H9 (cell line): ENCODE measurements at regions not wholly inside any gene's neighbourhood (a gene's known extent, or its start where the extent isn't known, plus 50 kb on each side); places are given as distances from the start of the nearest gene placed in this dataset.

Source experiments
- DNase-seq: peaks from one replicate; pipeline ENCODE4 v3.0.0-alpha.2; 2017
- H2AFZ ChIP-seq: one replicate; pipeline ENCODE4 v1.6.1; 2013; ENCODE audit warnings: mild to moderate bottlenecking, low read length, control low read depth, moderate library complexity
- H2AK5ac ChIP-seq: 2 replicates; pipeline ENCODE4 v1.6.1; 2013; ENCODE audit warnings: low read length, control low read depth, mixed read lengths; ENCODE audit not compliant: insufficient read length
- H2BK120ac ChIP-seq: one replicate; pipeline ENCODE4 v1.6.1; 2013; ENCODE audit warnings: low read depth, mild to moderate bottlenecking, low read length, control low read depth, inconsistent platforms; ENCODE audit not compliant: poor library complexity, severe bottlenecking
- H2BK12ac ChIP-seq: 2 replicates; pipeline ENCODE4 v1.6.1; 2013; ENCODE audit warnings: low read length, control low read depth, mixed read lengths, low read depth; ENCODE audit not compliant: insufficient read length
- H2BK15ac ChIP-seq: 2 replicates; pipeline ENCODE4 v1.6.1; 2013; ENCODE audit warnings: low read depth, low read length, control low read depth
- H2BK20ac ChIP-seq: one replicate; pipeline ENCODE4 v1.6.1; 2013; ENCODE audit warnings: low read depth, mild to moderate bottlenecking, low read length, control low read depth, inconsistent platforms; ENCODE audit not compliant: poor library complexity, severe bottlenecking
- H2BK5ac ChIP-seq: 2 replicates; pipeline ENCODE4 v1.6.1; 2013; ENCODE audit warnings: low read length, control low read depth, mixed read lengths; ENCODE audit not compliant: insufficient read length
- H3K14ac ChIP-seq: 2 replicates; pipeline ENCODE4 v1.6.1; 2013; ENCODE audit warnings: low read length, control low read depth; ENCODE audit not compliant: insufficient read depth
- H3K18ac ChIP-seq: 2 replicates; pipeline ENCODE4 v1.6.1; 2013; ENCODE audit warnings: low read depth, mild to moderate bottlenecking, mixed read lengths, low read length, control low read depth; ENCODE audit not compliant: insufficient read length
- H3K23ac ChIP-seq: 2 replicates; pipeline ENCODE4 v1.6.1; 2013; ENCODE audit warnings: low read length, control low read depth, mixed read lengths, low read depth; ENCODE audit not compliant: insufficient read length
- H3K23me2 ChIP-seq: 2 replicates; pipeline ENCODE4 v1.6.1; 2013; ENCODE audit warnings: low read depth, mild to moderate bottlenecking, mixed read lengths, low read length, control low read depth; ENCODE audit not compliant: insufficient read length, poor library complexity, severe bottlenecking
- H3K27ac ChIP-seq: 2 replicates; pipeline ENCODE4 v1.5.1; 2013; ENCODE audit warnings: low read length, control low read depth, mixed read lengths, low read depth; ENCODE audit not compliant: insufficient read length
- H3K27me3 ChIP-seq: 2 replicates; pipeline ENCODE4 v1.6.1; 2013; ENCODE audit warnings: low read length, control low read depth, inconsistent platforms; ENCODE audit not compliant: insufficient read depth
- H3K4ac ChIP-seq: 2 replicates; pipeline ENCODE4 v1.6.1; 2013; ENCODE audit warnings: low read depth, mild to moderate bottlenecking, control low read depth, inconsistent platforms, low read length, moderate library complexity
- H3K4me1 ChIP-seq: 2 replicates; pipeline ENCODE4 v1.6.1; 2013; ENCODE audit warnings: low read length, control low read depth, inconsistent platforms; ENCODE audit not compliant: insufficient read depth
- H3K4me2 ChIP-seq: 2 replicates; pipeline ENCODE4 v1.6.1; 2013; ENCODE audit warnings: low read length, control low read depth, mixed read lengths; ENCODE audit not compliant: insufficient read length, insufficient read depth
- H3K56ac ChIP-seq: 2 replicates; pipeline ENCODE4 v1.6.1; 2013; ENCODE audit warnings: low read depth, mild to moderate bottlenecking, mixed read lengths, low read length, control low read depth; ENCODE audit not compliant: insufficient read length
- H3K79me1 ChIP-seq: 2 replicates; pipeline ENCODE4 v1.6.1; 2013; ENCODE audit warnings: low read depth, mild to moderate bottlenecking, moderate library complexity, low read length, control low read depth, inconsistent platforms; ENCODE audit not compliant: insufficient read depth, poor library complexity, severe bottlenecking
- H3K79me2 ChIP-seq: 2 replicates; pipeline ENCODE4 v1.6.1; 2013; ENCODE audit warnings: low read length, control low read depth, inconsistent platforms; ENCODE audit not compliant: insufficient read depth
- H3K9ac ChIP-seq: 2 replicates; pipeline ENCODE4 v1.6.1; 2013; ENCODE audit warnings: low read length, control low read depth, mixed read lengths; ENCODE audit not compliant: insufficient read length; ENCODE audit errors: extremely low read depth
- H3K9me3 ChIP-seq: one replicate; pipeline ENCODE4 v1.6.1; 2013; ENCODE audit warnings: low read depth, low read length, inconsistent platforms; ENCODE audit not compliant: control insufficient read depth
- H3T11ph ChIP-seq: one replicate; pipeline ENCODE4 v1.6.1; 2013; ENCODE audit warnings: mild to moderate bottlenecking, low read length, control low read depth, inconsistent platforms
- H4K20me1 ChIP-seq: one replicate; pipeline ENCODE4 v1.6.1; 2013; ENCODE audit not compliant: control insufficient read depth, insufficient read length, insufficient read depth
- H4K5ac ChIP-seq: 2 replicates; pipeline ENCODE4 v1.6.1; 2013; ENCODE audit warnings: low read depth, mild to moderate bottlenecking, mixed read lengths, low read length, control low read depth; ENCODE audit not compliant: insufficient read length
- H4K8ac ChIP-seq: replicated peaks from 2 replicates; pipeline ENCODE4 v1.6.1; 2013; ENCODE audit warnings: low read length, control low read depth, mixed read lengths, low read depth; ENCODE audit not compliant: insufficient read length
- H4K91ac ChIP-seq: 2 replicates; pipeline ENCODE4 v1.6.1; 2013; ENCODE audit warnings: low read depth, mild to moderate bottlenecking, moderate library complexity, mixed read lengths, low read length, control low read depth; ENCODE audit not compliant: insufficient read length
- H3K27ac Mint-ChIP-seq, 3 experiments: 2 replicates in 2 of 3; 3 replicates in 1 of 3; pipeline ENCODE4 v1.8.0; 2020 to 2021; ENCODE audit warnings: mixed read lengths in 3 of 3, mild to moderate bottlenecking in 1 of 3, moderate library complexity in 1 of 3
- H3K27me3 Mint-ChIP-seq: 2 replicates; pipeline ENCODE4 v1.8.0; 2021; ENCODE audit warnings: low read depth, mild to moderate bottlenecking, moderate library complexity, mixed read lengths
- H3K36me3 Mint-ChIP-seq, 3 experiments: 2 replicates in 2 of 3; 3 replicates in 1 of 3; pipeline ENCODE4 v1.8.0; 2020 to 2021; ENCODE audit warnings: low read depth in 3 of 3, mixed read lengths in 3 of 3; ENCODE audit not compliant: insufficient read depth in 1 of 3
- H3K4me1 Mint-ChIP-seq, 2 experiments: 2 replicates each; pipeline ENCODE4 v1.8.0; 2020; ENCODE audit warnings: mixed read lengths in 2 of 2
- H3K4me3 Mint-ChIP-seq, 2 experiments: 2 replicates in 1 of 2; 3 replicates in 1 of 2; pipeline ENCODE4 v1.8.0; 2020 to 2021; ENCODE audit warnings: mild to moderate bottlenecking in 2 of 2, mixed read lengths in 2 of 2, moderate library complexity in 1 of 2
- H3K9me3 Mint-ChIP-seq, 2 experiments: 2 replicates in 1 of 2; 3 replicates in 1 of 2; pipeline ENCODE4 v1.8.0; 2020; ENCODE audit warnings: mild to moderate bottlenecking in 2 of 2, mixed read lengths in 2 of 2, moderate library complexity in 1 of 2
- WGBS: extraction: QIAGEN DNeasy Blood & Tissue Kit; methylation state at CpG from one replicate; pipeline ENCODE4 v1.1.7; 2013; ENCODE audit warnings: missing lambda C conversion rate, low lambda C conversion rate, mixed read lengths; ENCODE audit not compliant: insufficient read length; ENCODE audit errors: extremely low coverage; 5-methylcytosine and 5-hydroxymethylcytosine counted together
- TF ChIP-seq, protein P1 (sequence below): fragments of 200-600 bp; sonication (generic); conservative IDR thresholded peaks from 3 replicates; pipeline ENCODE4 v1.8.0; 2021; ENCODE audit warnings: antibody characterized with exemption, mild to moderate bottlenecking

DNA sequence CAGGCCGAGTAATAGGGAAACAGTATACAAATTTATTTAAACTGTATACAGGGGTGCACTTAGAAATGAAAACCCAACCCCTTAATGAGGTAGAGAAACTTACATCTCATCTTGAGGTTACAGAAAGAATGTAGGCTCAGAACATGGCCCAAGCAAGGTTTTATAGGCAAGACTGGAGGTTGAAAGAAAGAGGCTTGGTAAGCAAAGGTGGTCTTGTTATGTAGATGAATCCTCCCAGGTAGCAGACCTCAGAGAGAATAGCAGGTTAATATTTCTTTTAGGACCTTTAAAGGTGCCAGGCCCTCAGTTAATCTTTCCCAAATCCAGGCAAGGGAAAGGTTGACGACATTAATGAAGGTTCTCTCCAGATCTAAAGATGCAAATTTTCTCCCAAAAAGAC lies 1466.8 kb upstream of the PRR20A start:
- Histone ChIP-seq H4K5ac (no peak overlapping the region), H2BK120ac (no peak overlapping the region), H3K56ac (no peak overlapping the region), H2AK5ac (no peak overlapping the region), H3K4me2 (no peak overlapping the region), H3K4me1 (peaks cover 11% of the 10 kb centered on the region; the same call in 1 of the 2 replicates), H3K9me3 (no peaks in the 10 kb centered on the region), H3K9ac (no peak overlapping the region), H3K79me2 (no peaks in the 10 kb centered on the region; the same call in 1 of the 2 replicates), H3T11ph (no peak overlapping the region), H2BK5ac (no peak overlapping the region), H3K18ac (no peak overlapping the region), H3K23ac (no peak overlapping the region), H3K4ac (no peak overlapping the region), H4K8ac (no peak overlapping the region), H3K14ac (no peak overlapping the region), H2BK20ac (no peak overlapping the region), H2BK12ac (no peak overlapping the region), H2BK15ac (no peak overlapping the region), H3K79me1 (no peaks in the 10 kb centered on the region), H2AFZ (no peak overlapping the region), H4K91ac (no peak overlapping the region), H3K23me2 (no peaks in the 10 kb centered on the region), H3K27me3 (no peaks in the 10 kb centered on the region), H3K27ac (no peak overlapping the region), H4K20me1 (no peaks in the 10 kb centered on the region)
- no peak for DNase-seq
- H3K36me3 Mint-ChIP-seq = peaks cover 25 to 32% (median 27%) of the 10 kb centered on the region in 3 experiments
- peak overlapping the region; percentile 54 to 92 (median 87); a peak in 4 of 7 replicates for H3K27ac Mint-ChIP-seq
- H3K27me3 Mint-ChIP-seq = no peaks in the 10 kb centered on the region
- H3K9me3 Mint-ChIP-seq = peaks cover 10% of the 10 kb centered on the region in 2 experiments
- TF ChIP-seq, protein P1, sequence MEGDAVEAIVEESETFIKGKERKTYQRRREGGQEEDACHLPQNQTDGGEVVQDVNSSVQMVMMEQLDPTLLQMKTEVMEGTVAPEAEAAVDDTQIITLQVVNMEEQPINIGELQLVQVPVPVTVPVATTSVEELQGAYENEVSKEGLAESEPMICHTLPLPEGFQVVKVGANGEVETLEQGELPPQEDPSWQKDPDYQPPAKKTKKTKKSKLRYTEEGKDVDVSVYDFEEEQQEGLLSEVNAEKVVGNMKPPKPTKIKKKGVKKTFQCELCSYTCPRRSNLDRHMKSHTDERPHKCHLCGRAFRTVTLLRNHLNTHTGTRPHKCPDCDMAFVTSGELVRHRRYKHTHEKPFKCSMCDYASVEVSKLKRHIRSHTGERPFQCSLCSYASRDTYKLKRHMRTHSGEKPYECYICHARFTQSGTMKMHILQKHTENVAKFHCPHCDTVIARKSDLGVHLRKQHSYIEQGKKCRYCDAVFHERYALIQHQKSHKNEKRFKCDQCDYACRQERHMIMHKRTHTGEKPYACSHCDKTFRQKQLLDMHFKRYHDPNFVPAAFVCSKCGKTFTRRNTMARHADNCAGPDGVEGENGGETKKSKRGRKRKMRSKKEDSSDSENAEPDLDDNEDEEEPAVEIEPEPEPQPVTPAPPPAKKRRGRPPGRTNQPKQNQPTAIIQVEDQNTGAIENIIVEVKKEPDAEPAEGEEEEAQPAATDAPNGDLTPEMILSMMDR = no peak
- peaks cover 34 to 41% of the 10 kb centered on the region in 2 experiments for H3K4me1 Mint-ChIP-seq
- no peak overlapping the region; a peak in 1 of 5 replicates for H3K4me3 Mint-ChIP-seq
- no CpG with 5 or more reads among the region's 2 CpGs for WGBS
